Thyroid gland (tissue), 4 donors: ENCODE measurements at regions not wholly inside any gene's neighbourhood (a gene's known extent, or its start where the extent isn't known, plus 50 kb on each side); places are given as distances from the start of the nearest gene placed in this dataset.

Experiments
- POLR2A ChIP-seq, 2 donors: fragments of 450-650 bp; IDR thresholded peaks; one replicate each; pipeline ENCODE4 v1.6.1; 2017; ENCODE audit warnings: antibody characterized with exemption in 2 of 2, mild to moderate bottlenecking in 2 of 2, moderate library complexity in 1 of 2
- TF ChIP-seq, protein P1 (sequence below), 6 experiments: fragments of 200-600 bp in 3 of 6; fragments of 450-650 bp in 3 of 6; sonication (generic) in 3 of 6; IDR thresholded peaks; one replicate each; pipeline ENCODE4 v1.5.1; 2016 to 2019; ENCODE audit warnings: antibody characterized with exemption in 6 of 6, mild to moderate bottlenecking in 2 of 6, inconsistent platforms in 1 of 6, moderate library complexity in 1 of 6

DNA sequence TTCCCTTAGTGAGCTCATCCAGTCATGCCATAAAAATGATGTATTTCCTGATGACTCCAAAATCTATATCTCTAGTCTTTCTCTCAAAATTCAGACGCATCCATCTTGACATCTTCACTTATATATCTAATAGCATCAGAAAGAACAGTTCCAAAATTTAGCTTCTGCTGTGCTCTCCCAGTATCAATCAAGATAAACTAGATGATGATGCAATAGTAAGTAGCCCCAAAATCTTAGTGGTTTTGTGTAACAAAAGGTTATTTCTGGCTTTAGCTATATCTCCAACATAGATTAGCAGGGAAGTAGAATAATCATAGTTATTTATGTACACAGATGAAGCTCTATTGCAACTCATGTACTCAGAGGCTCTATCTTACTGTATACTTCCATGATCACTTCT is 382.5 kb upstream of the ADGRL3 start:
- TF ChIP-seq POLR2A (IDR thresholded peaks at IDR 0.05): no peak
- TF ChIP-seq, protein P1, sequence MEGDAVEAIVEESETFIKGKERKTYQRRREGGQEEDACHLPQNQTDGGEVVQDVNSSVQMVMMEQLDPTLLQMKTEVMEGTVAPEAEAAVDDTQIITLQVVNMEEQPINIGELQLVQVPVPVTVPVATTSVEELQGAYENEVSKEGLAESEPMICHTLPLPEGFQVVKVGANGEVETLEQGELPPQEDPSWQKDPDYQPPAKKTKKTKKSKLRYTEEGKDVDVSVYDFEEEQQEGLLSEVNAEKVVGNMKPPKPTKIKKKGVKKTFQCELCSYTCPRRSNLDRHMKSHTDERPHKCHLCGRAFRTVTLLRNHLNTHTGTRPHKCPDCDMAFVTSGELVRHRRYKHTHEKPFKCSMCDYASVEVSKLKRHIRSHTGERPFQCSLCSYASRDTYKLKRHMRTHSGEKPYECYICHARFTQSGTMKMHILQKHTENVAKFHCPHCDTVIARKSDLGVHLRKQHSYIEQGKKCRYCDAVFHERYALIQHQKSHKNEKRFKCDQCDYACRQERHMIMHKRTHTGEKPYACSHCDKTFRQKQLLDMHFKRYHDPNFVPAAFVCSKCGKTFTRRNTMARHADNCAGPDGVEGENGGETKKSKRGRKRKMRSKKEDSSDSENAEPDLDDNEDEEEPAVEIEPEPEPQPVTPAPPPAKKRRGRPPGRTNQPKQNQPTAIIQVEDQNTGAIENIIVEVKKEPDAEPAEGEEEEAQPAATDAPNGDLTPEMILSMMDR (IDR thresholded peaks at IDR 0.05): no peak
